ENCODE measurements at regions not wholly inside any gene's neighbourhood (a gene's known extent, or its start where the extent isn't known, plus 50 kb on each side); places are given as distances from the start of the nearest gene placed in this dataset.

DNA sequence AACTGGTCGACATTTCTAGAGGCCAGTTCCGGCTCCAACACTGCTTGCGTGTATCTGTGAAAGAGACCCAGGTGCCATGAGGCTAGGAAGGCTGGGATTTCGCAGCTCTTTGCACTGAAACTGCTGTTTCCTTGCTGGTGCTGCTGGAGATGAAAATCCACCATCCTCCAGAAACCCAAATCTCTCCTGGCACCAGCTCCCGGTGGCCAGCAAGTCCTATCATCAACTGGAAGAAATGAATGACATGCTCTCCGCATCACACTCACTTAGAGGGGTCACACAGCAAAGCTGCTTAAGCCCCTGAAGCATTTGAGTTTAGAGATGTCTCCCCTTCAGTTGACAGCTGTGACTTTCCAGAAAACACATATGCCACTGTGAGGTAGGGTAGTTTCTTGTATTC is 471.8 kb upstream of the PROK2 start:
- in situ Hi-C loops (cut with HindIII; ENCODE audit: low sequenced_read_pairs): no loop called here
- DNase-seq (ENCODE audit: low read depth): no peak
- TF ChIP-seq, protein P1, sequence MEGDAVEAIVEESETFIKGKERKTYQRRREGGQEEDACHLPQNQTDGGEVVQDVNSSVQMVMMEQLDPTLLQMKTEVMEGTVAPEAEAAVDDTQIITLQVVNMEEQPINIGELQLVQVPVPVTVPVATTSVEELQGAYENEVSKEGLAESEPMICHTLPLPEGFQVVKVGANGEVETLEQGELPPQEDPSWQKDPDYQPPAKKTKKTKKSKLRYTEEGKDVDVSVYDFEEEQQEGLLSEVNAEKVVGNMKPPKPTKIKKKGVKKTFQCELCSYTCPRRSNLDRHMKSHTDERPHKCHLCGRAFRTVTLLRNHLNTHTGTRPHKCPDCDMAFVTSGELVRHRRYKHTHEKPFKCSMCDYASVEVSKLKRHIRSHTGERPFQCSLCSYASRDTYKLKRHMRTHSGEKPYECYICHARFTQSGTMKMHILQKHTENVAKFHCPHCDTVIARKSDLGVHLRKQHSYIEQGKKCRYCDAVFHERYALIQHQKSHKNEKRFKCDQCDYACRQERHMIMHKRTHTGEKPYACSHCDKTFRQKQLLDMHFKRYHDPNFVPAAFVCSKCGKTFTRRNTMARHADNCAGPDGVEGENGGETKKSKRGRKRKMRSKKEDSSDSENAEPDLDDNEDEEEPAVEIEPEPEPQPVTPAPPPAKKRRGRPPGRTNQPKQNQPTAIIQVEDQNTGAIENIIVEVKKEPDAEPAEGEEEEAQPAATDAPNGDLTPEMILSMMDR (IDR thresholded peaks at IDR 0.05; ENCODE audit: low read depth, low read length, missing control alignments): no peak
- no peak overlapping the region for H3K4me3 ChIP-seq (ENCODE audit: low read depth, low read length)

DNA sequence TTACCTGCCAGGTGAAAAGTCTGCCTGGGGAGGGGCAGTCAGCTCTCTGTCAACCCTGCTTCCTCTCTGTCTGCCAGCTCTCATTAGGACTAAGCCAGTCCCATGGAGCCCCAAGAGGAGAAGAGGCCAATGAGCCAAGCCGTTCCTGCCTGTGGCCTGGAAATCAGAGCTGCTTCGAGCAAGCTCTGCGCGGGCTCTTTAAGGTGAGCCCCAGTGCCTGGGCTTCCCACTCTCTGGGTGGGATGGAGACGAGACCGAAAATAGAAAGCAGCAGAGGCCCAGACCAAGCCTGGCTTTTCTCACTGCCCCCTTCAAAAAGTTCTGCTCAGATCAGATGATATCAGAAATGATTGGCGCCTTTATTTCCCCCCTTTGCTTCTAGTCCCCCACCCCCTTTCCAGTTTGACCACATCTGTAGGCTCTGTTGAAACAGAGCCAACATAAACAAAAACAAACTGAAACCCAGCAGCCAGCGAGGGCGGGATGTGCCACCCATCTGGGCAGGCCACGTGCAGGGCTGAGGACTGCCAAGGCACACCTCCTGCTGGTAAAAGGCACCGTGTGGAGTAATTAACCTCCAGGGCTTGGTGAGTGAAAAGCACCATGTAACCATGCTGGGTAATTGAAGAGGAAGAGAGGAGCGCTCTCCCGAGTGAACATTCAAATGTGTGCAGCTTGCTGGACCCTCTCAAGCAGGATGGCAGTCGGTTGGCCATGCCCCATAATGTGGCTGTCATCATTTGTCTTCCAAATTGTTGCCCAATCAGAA is 471.0 kb upstream of the PROK2 start:
- no peak overlapping the region for H3K4me3 ChIP-seq (ENCODE audit: low read depth, low read length)
- TF ChIP-seq, protein P1 (IDR thresholded peaks at IDR 0.05; ENCODE audit: low read depth, low read length, missing control alignments): no peak
- in situ Hi-C loops (cut with HindIII; ENCODE audit: low sequenced_read_pairs): no loop called here
- DNase-seq (ENCODE audit: low read depth): no peak

DNA sequence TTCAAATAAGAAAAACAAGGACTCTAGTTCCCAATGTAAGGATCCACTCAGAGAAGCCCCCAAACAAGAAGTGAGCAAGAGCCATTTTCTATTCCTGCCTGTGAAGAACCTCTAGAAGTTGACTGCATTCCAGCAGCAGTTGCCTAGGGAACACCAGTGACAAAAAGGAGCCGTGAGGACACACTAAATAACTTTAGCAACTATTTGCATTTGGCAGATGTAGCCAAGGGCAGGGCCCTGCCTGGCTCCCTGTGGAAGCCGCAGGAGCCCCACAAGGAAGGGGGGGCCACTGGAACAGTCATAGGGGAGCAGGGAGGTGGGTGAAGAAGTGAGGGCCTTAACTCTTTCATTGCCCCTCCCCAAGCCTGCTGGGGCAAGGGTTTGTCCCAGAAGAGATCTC is 470.2 kb upstream of the PROK2 start:
- in situ Hi-C loops (cut with HindIII; ENCODE audit: low sequenced_read_pairs): no loop called here
- DNase-seq (ENCODE audit: low read depth): no peak
- H3K4me3 ChIP-seq (ENCODE audit: low read depth, low read length): no peak overlapping the region
- TF ChIP-seq, protein P1 (IDR thresholded peaks at IDR 0.05; ENCODE audit: low read depth, low read length, missing control alignments): no peak

DNA sequence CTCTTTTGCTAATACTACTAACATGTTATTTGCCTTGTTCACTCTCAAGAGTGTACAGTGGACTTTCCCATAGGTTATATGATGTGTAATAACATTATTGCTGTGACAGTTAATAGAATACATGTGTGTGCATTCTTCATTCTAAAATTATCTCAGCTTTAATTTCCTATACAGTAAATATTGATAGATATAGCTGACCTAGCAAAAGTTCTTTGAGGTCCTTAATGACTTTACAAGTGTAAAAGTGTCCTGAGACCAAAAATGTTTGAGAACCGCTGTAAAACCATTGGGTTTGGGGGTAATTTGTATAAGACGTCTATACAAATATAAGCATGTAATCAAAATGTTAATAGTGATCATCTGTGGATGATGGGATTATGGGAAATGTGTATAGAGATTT is 469.5 kb upstream of the PROK2 start:
- no peak for DNase-seq (ENCODE audit: low read depth)
- H3K4me3 ChIP-seq (ENCODE audit: low read depth, low read length): no peak overlapping the region
- TF ChIP-seq, protein P1 (IDR thresholded peaks at IDR 0.05; ENCODE audit: low read depth, low read length, missing control alignments): no peak
- in situ Hi-C loops (cut with HindIII; ENCODE audit: low sequenced_read_pairs): no loop called here

DNA sequence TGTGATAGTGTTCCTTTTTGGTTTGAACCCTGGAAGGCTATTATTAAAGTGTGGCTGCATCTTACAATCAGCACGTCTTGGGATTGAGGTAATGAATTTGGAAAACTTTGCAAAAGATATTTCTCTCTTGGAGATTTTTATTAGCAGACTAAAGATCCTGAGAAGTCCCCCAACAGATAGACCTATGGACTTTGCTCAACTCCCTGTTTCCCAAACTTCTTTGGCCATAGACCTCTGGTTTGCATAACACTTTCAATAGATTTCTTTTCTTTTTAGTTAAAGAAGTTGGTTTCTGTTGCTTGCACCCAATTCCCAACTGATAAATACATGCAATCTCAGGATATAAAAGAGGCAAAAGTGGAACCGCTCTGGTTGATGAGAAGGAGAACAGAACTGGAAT is 465.8 kb upstream of the PROK2 start:
- DNase-seq (ENCODE audit: low read depth): no peak
- in situ Hi-C loops (cut with HindIII; ENCODE audit: low sequenced_read_pairs): no loop called here

DNA sequence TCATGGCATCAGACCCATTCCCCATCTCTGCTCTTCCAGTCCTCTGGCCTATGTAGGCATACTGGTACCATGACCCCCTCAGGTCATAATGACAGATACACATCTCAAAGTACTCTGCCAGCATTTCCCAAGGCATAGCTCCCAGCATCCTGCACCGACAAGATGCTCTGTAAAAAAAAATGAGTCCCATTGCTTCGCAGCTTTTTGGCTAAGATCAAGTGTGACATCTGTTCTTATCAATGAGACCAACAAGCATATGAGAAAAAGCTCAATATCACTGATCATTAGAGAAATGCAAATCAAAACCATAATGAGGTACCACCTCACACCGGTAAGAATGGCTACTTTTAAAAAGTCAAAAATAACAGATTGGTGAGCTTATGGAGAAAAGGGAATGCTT is 463.9 kb upstream of the PROK2 start:
- in situ Hi-C loops (cut with HindIII; ENCODE audit: low sequenced_read_pairs): no loop called here
- no peak for DNase-seq (ENCODE audit: low read depth)
- no peak overlapping the region for H3K4me3 ChIP-seq (ENCODE audit: low read depth, low read length)
- TF ChIP-seq, protein P1 (IDR thresholded peaks at IDR 0.05; ENCODE audit: low read depth, low read length, missing control alignments): no peak

More for the DNA sequence above, 465.8 kb upstream of the PROK2 start:
- TF ChIP-seq, protein P1 (IDR thresholded peaks at IDR 0.05; ENCODE audit: low read depth, low read length, missing control alignments): no peak
- H3K4me3 ChIP-seq (ENCODE audit: low read depth, low read length): no peak overlapping the region
